ENCODE measurements at regions not wholly inside any gene's neighbourhood (a gene's known extent, or its start where the extent isn't known, plus 50 kb on each side); places are given as distances from the start of the nearest gene placed in this dataset.

DNA sequence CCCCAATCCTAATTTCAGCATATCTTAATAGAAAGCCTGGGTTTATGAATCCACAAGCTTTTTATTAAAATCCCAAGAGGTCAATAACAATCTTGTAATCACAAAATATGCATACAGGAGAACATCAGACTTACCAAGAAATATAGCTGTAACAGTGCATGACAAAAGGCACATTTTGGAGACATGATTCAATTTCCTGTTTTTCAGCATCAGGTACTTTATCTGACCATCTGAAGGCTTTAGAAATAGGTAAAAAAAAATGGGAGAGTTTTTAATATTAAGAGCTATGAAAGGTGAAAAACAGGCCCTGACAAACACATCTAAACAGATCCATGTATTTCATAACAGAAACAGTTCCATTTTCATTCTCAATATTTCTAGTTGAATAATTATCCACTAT, 89.9 kb upstream of the EFEMP1 start:
- TF ChIP-seq EP300 (IDR thresholded peaks at IDR 0.05; ENCODE audit: borderline replicate concordance), result no peak
- no peak for TF ChIP-seq NFIC (IDR thresholded peaks at IDR 0.05)
- TF ChIP-seq RAD21 (IDR thresholded peaks at IDR 0.05; ENCODE audit: low read depth), result no peak
- no peak for TF ChIP-seq CEBPB (IDR thresholded peaks at IDR 0.05)
- TF ChIP-seq, protein P1, sequence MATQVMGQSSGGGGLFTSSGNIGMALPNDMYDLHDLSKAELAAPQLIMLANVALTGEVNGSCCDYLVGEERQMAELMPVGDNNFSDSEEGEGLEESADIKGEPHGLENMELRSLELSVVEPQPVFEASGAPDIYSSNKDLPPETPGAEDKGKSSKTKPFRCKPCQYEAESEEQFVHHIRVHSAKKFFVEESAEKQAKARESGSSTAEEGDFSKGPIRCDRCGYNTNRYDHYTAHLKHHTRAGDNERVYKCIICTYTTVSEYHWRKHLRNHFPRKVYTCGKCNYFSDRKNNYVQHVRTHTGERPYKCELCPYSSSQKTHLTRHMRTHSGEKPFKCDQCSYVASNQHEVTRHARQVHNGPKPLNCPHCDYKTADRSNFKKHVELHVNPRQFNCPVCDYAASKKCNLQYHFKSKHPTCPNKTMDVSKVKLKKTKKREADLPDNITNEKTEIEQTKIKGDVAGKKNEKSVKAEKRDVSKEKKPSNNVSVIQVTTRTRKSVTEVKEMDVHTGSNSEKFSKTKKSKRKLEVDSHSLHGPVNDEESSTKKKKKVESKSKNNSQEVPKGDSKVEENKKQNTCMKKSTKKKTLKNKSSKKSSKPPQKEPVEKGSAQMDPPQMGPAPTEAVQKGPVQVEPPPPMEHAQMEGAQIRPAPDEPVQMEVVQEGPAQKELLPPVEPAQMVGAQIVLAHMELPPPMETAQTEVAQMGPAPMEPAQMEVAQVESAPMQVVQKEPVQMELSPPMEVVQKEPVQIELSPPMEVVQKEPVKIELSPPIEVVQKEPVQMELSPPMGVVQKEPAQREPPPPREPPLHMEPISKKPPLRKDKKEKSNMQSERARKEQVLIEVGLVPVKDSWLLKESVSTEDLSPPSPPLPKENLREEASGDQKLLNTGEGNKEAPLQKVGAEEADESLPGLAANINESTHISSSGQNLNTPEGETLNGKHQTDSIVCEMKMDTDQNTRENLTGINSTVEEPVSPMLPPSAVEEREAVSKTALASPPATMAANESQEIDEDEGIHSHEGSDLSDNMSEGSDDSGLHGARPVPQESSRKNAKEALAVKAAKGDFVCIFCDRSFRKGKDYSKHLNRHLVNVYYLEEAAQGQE (IDR thresholded peaks at IDR 0.05; ENCODE audit: low read depth), result no peak
- no peak for TF ChIP-seq YY1 (IDR thresholded peaks at IDR 0.05; ENCODE audit: low read depth)
- no peak for TF ChIP-seq ZBTB7A (IDR thresholded peaks at IDR 0.05; ENCODE audit: low read depth)
- no peak for TF ChIP-seq TAF1 (IDR thresholded peaks at IDR 0.05; ENCODE audit: low read depth)
- TF ChIP-seq, protein P2, sequence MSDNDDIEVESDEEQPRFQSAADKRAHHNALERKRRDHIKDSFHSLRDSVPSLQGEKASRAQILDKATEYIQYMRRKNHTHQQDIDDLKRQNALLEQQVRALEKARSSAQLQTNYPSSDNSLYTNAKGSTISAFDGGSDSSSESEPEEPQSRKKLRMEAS (IDR thresholded peaks at IDR 0.05), result no peak
- no peak for TF ChIP-seq FOXM1 (IDR thresholded peaks at IDR 0.05; ENCODE audit: borderline replicate concordance, low read depth)
- no peak for TF ChIP-seq TCF12 (IDR thresholded peaks at IDR 0.05; ENCODE audit: low read depth)
- no peak for TF ChIP-seq CREB1 (IDR thresholded peaks at IDR 0.05; ENCODE audit: low read depth)
- no peak for TF ChIP-seq EGR1 (IDR thresholded peaks at IDR 0.05)
- no peak for TF ChIP-seq TEAD4 (IDR thresholded peaks at IDR 0.05)
- TF ChIP-seq, protein P3, sequence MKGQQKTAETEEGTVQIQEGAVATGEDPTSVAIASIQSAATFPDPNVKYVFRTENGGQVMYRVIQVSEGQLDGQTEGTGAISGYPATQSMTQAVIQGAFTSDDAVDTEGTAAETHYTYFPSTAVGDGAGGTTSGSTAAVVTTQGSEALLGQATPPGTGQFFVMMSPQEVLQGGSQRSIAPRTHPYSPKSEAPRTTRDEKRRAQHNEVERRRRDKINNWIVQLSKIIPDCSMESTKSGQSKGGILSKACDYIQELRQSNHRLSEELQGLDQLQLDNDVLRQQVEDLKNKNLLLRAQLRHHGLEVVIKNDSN (IDR thresholded peaks at IDR 0.05), result no peak

DNA sequence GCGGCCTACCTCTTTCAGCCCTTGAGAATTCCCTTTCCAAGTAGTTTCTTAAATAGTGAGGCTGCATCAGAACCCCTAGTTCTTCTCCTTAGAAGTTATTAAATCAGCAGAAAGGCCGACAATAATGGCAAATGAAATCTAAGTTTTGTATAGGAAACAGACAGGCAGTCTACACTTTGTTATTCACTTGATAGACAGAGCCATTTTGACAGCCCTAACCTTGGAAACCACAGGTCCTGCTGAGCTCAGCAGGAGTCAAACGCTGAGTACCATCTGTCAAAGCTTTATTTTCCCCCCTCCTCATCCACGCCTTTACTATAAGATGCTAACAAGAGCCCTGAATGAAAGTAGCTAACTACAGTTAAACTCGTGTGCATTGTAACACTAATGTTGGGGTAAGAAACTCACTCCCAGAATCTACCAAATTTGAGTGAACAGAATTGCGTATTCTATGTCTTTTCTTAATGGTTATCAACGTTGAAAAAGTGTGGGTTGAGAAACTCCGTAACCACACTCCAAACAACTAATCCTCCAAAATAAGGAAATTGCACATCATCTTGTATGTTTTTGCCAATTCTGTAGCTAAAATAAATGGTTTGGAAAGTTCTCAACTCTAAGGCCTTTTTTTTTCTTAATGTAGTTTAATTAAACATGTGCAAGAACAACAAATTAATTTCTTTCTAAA, 90.6 kb upstream of the EFEMP1 start:
- TF ChIP-seq ZBTB7A (IDR thresholded peaks at IDR 0.05; ENCODE audit: low read depth) (no peak), TAF1 (IDR thresholded peaks at IDR 0.05; ENCODE audit: low read depth) (no peak), EP300 (IDR thresholded peaks at IDR 0.05; ENCODE audit: borderline replicate concordance) (no peak), CEBPB (IDR thresholded peaks at IDR 0.05) (no peak)

DNA sequence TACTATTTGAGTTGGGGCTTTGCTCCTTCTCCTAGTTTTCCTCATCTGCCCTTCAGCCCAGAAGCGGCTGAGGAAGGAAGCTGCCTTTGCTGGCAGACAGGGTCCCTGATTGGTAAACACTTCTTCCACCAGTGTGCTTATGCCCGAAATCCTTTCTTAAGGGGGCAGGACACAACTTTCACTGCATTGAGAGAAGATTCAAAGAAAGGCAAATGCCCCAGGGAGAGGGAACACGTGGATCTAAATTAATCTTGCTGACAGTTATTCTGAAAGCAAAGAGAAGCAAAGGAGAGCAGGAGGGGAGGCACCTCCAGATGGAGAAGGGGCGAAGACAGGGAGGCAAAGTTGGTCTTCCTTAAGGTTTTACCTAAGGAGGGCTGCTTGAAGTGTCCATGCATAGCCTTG, 92.1 kb upstream of the EFEMP1 start:
- TF ChIP-seq NFIC (IDR thresholded peaks at IDR 0.05) (no peak), EGR1 (IDR thresholded peaks at IDR 0.05) (no peak), TCF12 (IDR thresholded peaks at IDR 0.05; ENCODE audit: low read depth) (no peak), EP300 (IDR thresholded peaks at IDR 0.05; ENCODE audit: borderline replicate concordance) (no peak), ZBTB7A (IDR thresholded peaks at IDR 0.05; ENCODE audit: low read depth) (no peak), YY1 (IDR thresholded peaks at IDR 0.05; ENCODE audit: low read depth) (no peak), FOXM1 (IDR thresholded peaks at IDR 0.05; ENCODE audit: borderline replicate concordance, low read depth) (no peak), TAF1 (IDR thresholded peaks at IDR 0.05; ENCODE audit: low read depth) (no peak), CEBPB (IDR thresholded peaks at IDR 0.05) (no peak), RAD21 (IDR thresholded peaks at IDR 0.05; ENCODE audit: low read depth) (no peak)
- TF ChIP-seq, protein P2 (IDR thresholded peaks at IDR 0.05), result no peak
- TF ChIP-seq, protein P1 (IDR thresholded peaks at IDR 0.05; ENCODE audit: low read depth), result no peak
- TF ChIP-seq, protein P3 (IDR thresholded peaks at IDR 0.05), result no peak

DNA sequence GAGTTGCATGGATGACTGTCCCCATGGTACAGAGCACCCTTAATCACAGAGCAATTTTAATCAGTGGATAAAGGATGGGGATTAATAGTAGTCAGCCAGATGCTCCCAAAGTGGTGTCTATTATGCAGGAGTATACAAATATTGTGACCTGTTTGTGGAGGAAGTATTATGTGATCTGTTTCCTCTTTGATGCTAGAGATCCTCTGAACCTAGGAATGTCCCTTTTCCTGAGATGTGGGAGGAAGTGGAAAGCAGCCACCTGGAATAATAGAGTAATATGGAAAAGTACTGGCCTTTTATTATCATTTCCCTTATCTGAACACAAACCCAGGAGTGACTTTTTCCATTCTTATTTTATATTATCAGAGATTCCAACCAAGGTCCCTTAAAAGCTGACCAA, 94.2 kb upstream of the EFEMP1 start:
- TF ChIP-seq EGR1 (IDR thresholded peaks at IDR 0.05), result no peak
- TF ChIP-seq, protein P2 (IDR thresholded peaks at IDR 0.05), result no peak
- TF ChIP-seq RAD21 (IDR thresholded peaks at IDR 0.05; ENCODE audit: low read depth), result no peak
- no peak for TF ChIP-seq TAF1 (IDR thresholded peaks at IDR 0.05; ENCODE audit: low read depth)
- TF ChIP-seq CEBPB (IDR thresholded peaks at IDR 0.05), result no peak
- TF ChIP-seq, protein P3 (IDR thresholded peaks at IDR 0.05), result no peak
- no peak for TF ChIP-seq TEAD4 (IDR thresholded peaks at IDR 0.05)
- no peak for TF ChIP-seq TCF12 (IDR thresholded peaks at IDR 0.05; ENCODE audit: low read depth)
- TF ChIP-seq ZBTB7A (IDR thresholded peaks at IDR 0.05; ENCODE audit: low read depth), result no peak
- no peak for TF ChIP-seq FOXM1 (IDR thresholded peaks at IDR 0.05; ENCODE audit: borderline replicate concordance, low read depth)
- TF ChIP-seq CREB1 (IDR thresholded peaks at IDR 0.05; ENCODE audit: low read depth), result no peak
- TF ChIP-seq, protein P1 (IDR thresholded peaks at IDR 0.05; ENCODE audit: low read depth), result no peak
- TF ChIP-seq NFIC (IDR thresholded peaks at IDR 0.05), result no peak
- no peak for TF ChIP-seq YY1 (IDR thresholded peaks at IDR 0.05; ENCODE audit: low read depth)
- TF ChIP-seq EP300 (IDR thresholded peaks at IDR 0.05; ENCODE audit: borderline replicate concordance), result no peak
